ENCODE measurements at regions not wholly inside any gene's neighbourhood (a gene's known extent, or its start where the extent isn't known, plus 50 kb on each side); places are given as distances from the start of the nearest gene placed in this dataset.

DNA sequence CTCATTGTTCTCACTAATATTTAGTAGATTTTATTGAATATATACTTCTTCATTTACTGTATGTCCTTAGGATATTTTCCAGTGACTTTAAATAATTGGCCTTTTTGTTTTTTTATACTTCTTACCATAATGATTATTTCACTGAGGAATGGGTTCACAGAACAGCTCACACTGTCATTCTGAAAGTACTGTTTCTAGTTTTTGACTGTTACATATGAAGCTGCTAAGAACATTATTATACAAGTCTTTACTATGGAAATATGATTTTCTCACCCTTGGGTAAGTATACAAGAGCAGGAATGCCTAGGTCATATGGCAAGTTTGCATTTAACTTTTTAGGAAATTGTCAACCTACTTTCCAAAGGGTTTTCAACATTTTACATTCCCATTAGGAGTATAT is 343.1 kb downstream of the CCER1 start:
- Histone ChIP-seq H3K27ac (ENCODE audit: control insufficient read depth, insufficient read depth) (no peak overlapping the region), H3K79me2 (ENCODE audit: control insufficient read depth, insufficient read depth, low read length) (no peaks in the 10 kb centered on the region), H3K36me3 (ENCODE audit: control insufficient read depth in 2 of 2, insufficient read depth in 2 of 2, low read length in 1 of 2) (no peaks in the 10 kb centered on the region), H3K4me3 (no peak overlapping the region), H3K9me3 (replicated peaks; ENCODE audit: control insufficient read depth, insufficient read depth, low read length) (no peaks in the 10 kb centered on the region), H3K27me3 (replicated peaks in 1 of 2; ENCODE audit: control insufficient read depth in 2 of 2, insufficient read depth in 2 of 2, low read length in 1 of 2) (no peaks in the 10 kb centered on the region), H3K4me2 (ENCODE audit: control insufficient read depth, insufficient read depth) (no peak overlapping the region), H3K4me1 (ENCODE audit: control insufficient read depth, insufficient read depth, low read length) (no peaks in the 10 kb centered on the region), H2AFZ (ENCODE audit: control insufficient read depth, low read depth, low read length) (no peak overlapping the region), H3K9ac (ENCODE audit: control insufficient read depth, insufficient read depth, low read length) (no peak overlapping the region), H4K20me1 (ENCODE audit: control insufficient read depth, insufficient read depth) (no peaks in the 10 kb centered on the region)
- ATAC-seq, result no peak
- no peak for FAIRE-seq
- ChIA-PET CTCF (no interaction called here), SMC1A (ENCODE audit: uncharacterized antibody, unreplicated experiment) (no interaction called here), POLR2A (no interaction called here), RAD21 (ENCODE audit: unreplicated experiment) (no interaction called here)
- in situ Hi-C loops (cut with MboI) (no loop called here), intact Hi-C loops (cut with micrococcal nuclease; ENCODE audit: unreplicated experiment) (no loop called here)
- DNase-seq (ENCODE audit: low read depth, low spot score), result no peak
- BruUV-seq (replicated peaks), result no TSS peak
- TF ChIP-seq SMAD1 (IDR thresholded peaks at IDR 0.05; ENCODE audit: low read depth, partially characterized antibody), result no peak

DNA sequence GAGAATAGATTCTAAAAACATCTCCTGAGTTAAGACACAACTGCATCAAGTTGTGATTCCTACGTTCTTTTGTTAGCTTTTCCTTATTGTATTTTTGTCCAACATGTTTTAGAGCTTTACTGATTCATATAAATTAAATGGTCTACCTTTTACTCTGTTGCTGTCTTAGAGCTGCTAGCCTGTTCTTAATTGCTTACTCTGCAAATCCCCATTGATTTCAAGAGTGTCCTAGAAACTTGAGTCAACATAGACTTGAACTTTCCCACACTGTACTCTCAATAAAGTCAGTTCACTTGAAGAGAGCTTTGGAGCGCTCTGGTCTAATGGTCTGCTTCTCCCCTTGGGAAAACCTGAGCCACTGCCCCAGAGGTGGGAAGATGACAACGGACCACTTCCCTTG is 343.9 kb downstream of the CCER1 start:
- DNase-seq (ENCODE audit: low read depth, low spot score) (no peak), FAIRE-seq (no peak), ATAC-seq (no peak)
- no peaks in the 10 kb centered on the region for H3K9me3 ChIP-seq (replicated peaks; ENCODE audit: control insufficient read depth, insufficient read depth, low read length)
- H3K27ac ChIP-seq (ENCODE audit: control insufficient read depth, insufficient read depth), result no peak overlapping the region
- RAD21 ChIA-PET (ENCODE audit: unreplicated experiment), result no interaction called here
- no peak overlapping the region for H3K4me3 ChIP-seq
- TF ChIP-seq RFX5 (IDR thresholded peaks at IDR 0.05; ENCODE audit: low read depth, low read length), result no peak
- no peak for TF ChIP-seq TCF3 (IDR thresholded peaks at IDR 0.05; ENCODE audit: borderline replicate concordance, insufficient read depth, low read depth, low read length)
- no peak for TF ChIP-seq JUNB (IDR thresholded peaks at IDR 0.05)
- no peak for TF ChIP-seq ESRRA (IDR thresholded peaks at IDR 0.05; ENCODE audit: low read length)
- TF ChIP-seq, protein P1, sequence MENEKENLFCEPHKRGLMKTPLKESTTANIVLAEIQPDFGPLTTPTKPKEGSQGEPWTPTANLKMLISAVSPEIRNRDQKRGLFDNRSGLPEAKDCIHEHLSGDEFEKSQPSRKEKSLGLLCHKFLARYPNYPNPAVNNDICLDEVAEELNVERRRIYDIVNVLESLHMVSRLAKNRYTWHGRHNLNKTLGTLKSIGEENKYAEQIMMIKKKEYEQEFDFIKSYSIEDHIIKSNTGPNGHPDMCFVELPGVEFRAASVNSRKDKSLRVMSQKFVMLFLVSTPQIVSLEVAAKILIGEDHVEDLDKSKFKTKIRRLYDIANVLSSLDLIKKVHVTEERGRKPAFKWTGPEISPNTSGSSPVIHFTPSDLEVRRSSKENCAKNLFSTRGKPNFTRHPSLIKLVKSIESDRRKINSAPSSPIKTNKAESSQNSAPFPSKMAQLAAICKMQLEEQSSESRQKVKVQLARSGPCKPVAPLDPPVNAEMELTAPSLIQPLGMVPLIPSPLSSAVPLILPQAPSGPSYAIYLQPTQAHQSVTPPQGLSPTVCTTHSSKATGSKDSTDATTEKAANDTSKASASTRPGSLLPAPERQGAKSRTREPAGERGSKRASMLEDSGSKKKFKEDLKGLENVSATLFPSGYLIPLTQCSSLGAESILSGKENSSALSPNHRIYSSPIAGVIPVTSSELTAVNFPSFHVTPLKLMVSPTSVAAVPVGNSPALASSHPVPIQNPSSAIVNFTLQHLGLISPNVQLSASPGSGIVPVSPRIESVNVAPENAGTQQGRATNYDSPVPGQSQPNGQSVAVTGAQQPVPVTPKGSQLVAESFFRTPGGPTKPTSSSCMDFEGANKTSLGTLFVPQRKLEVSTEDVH (IDR thresholded peaks at IDR 0.05; ENCODE audit: low read depth, partially characterized antibody), result no peak
- TF ChIP-seq FOS (IDR thresholded peaks at IDR 0.05; ENCODE audit: borderline replicate concordance, extremely low read depth, insufficient read length), result no peak
- TF ChIP-seq RUNX3 (IDR thresholded peaks at IDR 0.05; ENCODE audit: low read length), result no peak
- TF ChIP-seq, protein P2, sequence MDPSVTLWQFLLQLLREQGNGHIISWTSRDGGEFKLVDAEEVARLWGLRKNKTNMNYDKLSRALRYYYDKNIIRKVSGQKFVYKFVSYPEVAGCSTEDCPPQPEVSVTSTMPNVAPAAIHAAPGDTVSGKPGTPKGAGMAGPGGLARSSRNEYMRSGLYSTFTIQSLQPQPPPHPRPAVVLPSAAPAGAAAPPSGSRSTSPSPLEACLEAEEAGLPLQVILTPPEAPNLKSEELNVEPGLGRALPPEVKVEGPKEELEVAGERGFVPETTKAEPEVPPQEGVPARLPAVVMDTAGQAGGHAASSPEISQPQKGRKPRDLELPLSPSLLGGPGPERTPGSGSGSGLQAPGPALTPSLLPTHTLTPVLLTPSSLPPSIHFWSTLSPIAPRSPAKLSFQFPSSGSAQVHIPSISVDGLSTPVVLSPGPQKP (IDR thresholded peaks at IDR 0.05; ENCODE audit: low read depth, low read length), result no peak
- H4K20me1 ChIP-seq (ENCODE audit: control insufficient read depth, insufficient read depth), result no peaks in the 10 kb centered on the region
- WGBS (ENCODE audit: insufficient coverage, insufficient replicate concordance, low lambda C conversion rate, missing lambda C conversion rate), result 15% methylated on average over 3 of the region's 3 CpGs
- CTCF ChIA-PET, result interaction anchor here (0.6 kb wide), 1 partner anchor 1066 kb away, joined by 3 read pairs; no protein-coding TSS in a partner anchor
- no peaks in the 10 kb centered on the region for H3K36me3 ChIP-seq (ENCODE audit: control insufficient read depth in 2 of 2, insufficient read depth in 2 of 2, low read length in 1 of 2)
- H3K9ac ChIP-seq (ENCODE audit: control insufficient read depth, insufficient read depth, low read length), result no peak overlapping the region
- SMC1A ChIA-PET (ENCODE audit: uncharacterized antibody, unreplicated experiment), result interaction anchor here (0.8 kb wide), 1 partner anchor 27 kb away, joined by 4 read pairs; no protein-coding TSS in a partner anchor
- H3K4me2 ChIP-seq (ENCODE audit: control insufficient read depth, insufficient read depth), result no peak overlapping the region
- in situ Hi-C loops (cut with MboI) (no loop called here), intact Hi-C loops (cut with micrococcal nuclease; ENCODE audit: unreplicated experiment) (no loop called here)
- H3K79me2 ChIP-seq (ENCODE audit: control insufficient read depth, insufficient read depth, low read length), result no peaks in the 10 kb centered on the region
- H3K27me3 ChIP-seq (replicated peaks in 1 of 2; ENCODE audit: control insufficient read depth in 2 of 2, insufficient read depth in 2 of 2, low read length in 1 of 2), result no peaks in the 10 kb centered on the region
- no peaks in the 10 kb centered on the region for H3K4me1 ChIP-seq (ENCODE audit: control insufficient read depth, insufficient read depth, low read length)
- no TSS peak for BruUV-seq (replicated peaks)
- H2AFZ ChIP-seq (ENCODE audit: control insufficient read depth, low read depth, low read length), result no peak overlapping the region
- POLR2A ChIA-PET, result no interaction called here

Data from GM12878 (cell line).